ENCODE measurements at regions not wholly inside any gene's neighbourhood (a gene's known extent, or its start where the extent isn't known, plus 50 kb on each side); places are given as distances from the start of the nearest gene placed in this dataset.
"Not testable (repeated sequence)": the region's sequence is repeated elsewhere in the genome, so short reads cannot be mapped to it uniquely, and the experiment has no call there.

DNA sequence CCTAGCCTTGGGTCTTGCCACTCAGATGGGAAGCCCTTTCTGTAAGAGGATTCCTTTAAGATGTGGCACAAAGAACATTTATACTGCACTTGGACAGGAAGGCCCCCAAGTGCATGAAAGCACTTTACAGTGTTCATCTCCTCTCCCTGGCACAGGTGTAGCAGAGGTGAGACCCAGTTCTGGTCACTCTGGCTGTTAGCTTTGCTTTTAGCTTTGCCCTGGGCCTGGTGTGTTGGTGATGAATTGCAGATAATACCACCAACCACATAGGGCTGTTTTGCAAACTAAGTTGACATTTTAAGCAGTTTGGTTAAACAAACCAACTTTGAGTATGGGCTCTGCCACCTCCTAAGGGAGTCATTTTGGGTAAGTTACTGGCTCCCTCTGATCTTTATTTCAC, 296.3 kb downstream of the BCL2L11 start:
- H3K4me3 ChIP-seq (ENCODE audit: low read length); H3K9ac ChIP-seq (ENCODE audit: extremely low read depth, low read length, poor library complexity, severe bottlenecking); H3K27me3 ChIP-seq (ENCODE audit: control insufficient read depth, insufficient read depth, low read length, poor library complexity, severe bottlenecking); H3K9me3 ChIP-seq (ENCODE audit: control insufficient read depth, low read length); H3K4me1 ChIP-seq (ENCODE audit: control insufficient read depth, insufficient read depth, low read length); H3K36me3 Mint-ChIP-seq (ENCODE audit: low read depth); H3K27me3 Mint-ChIP-seq (ENCODE audit: insufficient read depth); H3K27ac ChIP-seq (ENCODE audit: low read depth, low read length); H3K27ac Mint-ChIP-seq; H3K36me3 ChIP-seq (ENCODE audit: control insufficient read depth, insufficient read depth, low read length); H3K9me3 Mint-ChIP-seq; H3K4me3 Mint-ChIP-seq: not testable (repeated sequence)
- H3K4me1 Mint-ChIP-seq: peaks cover 15% of the 10 kb centered on the region
- DNase-seq: peak; percentile 15

- not testable (repeated sequence) for H3K27ac ChIP-seq (ENCODE audit: low read depth, low read length); H3K4me3 ChIP-seq (ENCODE audit: low read length)
Observed at GRCh38 chr2:111418091-111418875, 297.6 kb downstream of the BCL2L11 start.

GRCh38 chr2:111420074-111420473, 299.4 kb downstream of the BCL2L11 start:
- H3K27ac Mint-ChIP-seq: not testable (repeated sequence)

More at GRCh38 chr2:111418091-111418875, 297.6 kb downstream of the BCL2L11 start:
- H3K9ac ChIP-seq (ENCODE audit: extremely low read depth, low read length, poor library complexity, severe bottlenecking); H3K36me3 ChIP-seq (ENCODE audit: control insufficient read depth, insufficient read depth, low read length); H3K9me3 ChIP-seq (ENCODE audit: control insufficient read depth, low read length); H3K9me3 Mint-ChIP-seq; DNase-seq; H3K27me3 Mint-ChIP-seq (ENCODE audit: insufficient read depth); H3K27me3 ChIP-seq (ENCODE audit: control insufficient read depth, insufficient read depth, low read length, poor library complexity, severe bottlenecking); H3K36me3 Mint-ChIP-seq (ENCODE audit: low read depth); H3K4me1 ChIP-seq (ENCODE audit: control insufficient read depth, insufficient read depth, low read length); H3K4me3 Mint-ChIP-seq; H3K27ac Mint-ChIP-seq: not testable (repeated sequence)
- no CpG with 5 or more reads among the region's 6 CpGs for WGBS, 2 experiments (ENCODE audit: insufficient coverage in 1 of 2, insufficient read length in 1 of 2)
- peaks cover 15% of the 10 kb centered on the region for H3K4me1 Mint-ChIP-seq

DNA sequence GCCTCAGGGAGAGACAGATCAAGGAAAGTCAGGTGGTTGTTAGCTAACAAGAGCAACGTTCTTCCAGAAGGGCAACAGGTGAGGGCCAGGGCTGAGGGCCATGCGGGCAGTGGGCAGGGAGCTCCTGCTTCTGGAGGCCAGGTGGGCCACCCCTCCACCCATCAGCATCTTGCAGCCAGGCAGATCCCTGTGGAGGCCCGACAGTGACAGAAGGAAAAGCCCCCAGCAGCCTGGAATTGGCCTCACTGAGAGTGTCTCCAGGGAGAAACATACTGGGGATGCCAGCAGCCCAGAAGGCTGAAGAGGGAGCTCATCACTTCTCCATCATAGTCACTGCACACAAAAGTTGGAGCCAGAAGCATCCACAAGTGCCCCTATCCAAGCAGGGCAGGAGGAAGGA, 300.1 kb downstream of the BCL2L11 start:
- H3K4me1 ChIP-seq (ENCODE audit: control insufficient read depth, insufficient read depth, low read length); DNase-seq; H3K27ac Mint-ChIP-seq; H3K9ac ChIP-seq (ENCODE audit: extremely low read depth, low read length, poor library complexity, severe bottlenecking); H3K4me3 Mint-ChIP-seq; H3K36me3 ChIP-seq (ENCODE audit: control insufficient read depth, insufficient read depth, low read length); H3K36me3 Mint-ChIP-seq (ENCODE audit: low read depth); H3K9me3 Mint-ChIP-seq; H3K4me3 ChIP-seq (ENCODE audit: low read length); H3K9me3 ChIP-seq (ENCODE audit: control insufficient read depth, low read length); H3K27me3 ChIP-seq (ENCODE audit: control insufficient read depth, insufficient read depth, low read length, poor library complexity, severe bottlenecking); H3K27ac ChIP-seq (ENCODE audit: low read depth, low read length); H3K27me3 Mint-ChIP-seq (ENCODE audit: insufficient read depth): not testable (repeated sequence)
- 89% methylated on average over 2 of the region's 3 CpGs; no CpG with 5 or more reads in 1 of the 2 experiments for WGBS, 2 experiments (ENCODE audit: insufficient coverage in 1 of 2, insufficient read length in 1 of 2)
- H3K4me1 Mint-ChIP-seq: peaks cover 14% of the 10 kb centered on the region

More at GRCh38 chr2:111420074-111420473, 299.4 kb downstream of the BCL2L11 start:
- not testable (repeated sequence) for H3K4me1 ChIP-seq (ENCODE audit: control insufficient read depth, insufficient read depth, low read length); H3K9ac ChIP-seq (ENCODE audit: extremely low read depth, low read length, poor library complexity, severe bottlenecking); H3K4me3 Mint-ChIP-seq; DNase-seq; H3K9me3 ChIP-seq (ENCODE audit: control insufficient read depth, low read length); H3K9me3 Mint-ChIP-seq; H3K36me3 Mint-ChIP-seq (ENCODE audit: low read depth); H3K4me3 ChIP-seq (ENCODE audit: low read length); H3K27me3 ChIP-seq (ENCODE audit: control insufficient read depth, insufficient read depth, low read length, poor library complexity, severe bottlenecking); H3K36me3 ChIP-seq (ENCODE audit: control insufficient read depth, insufficient read depth, low read length); H3K27ac ChIP-seq (ENCODE audit: low read depth, low read length); H3K27me3 Mint-ChIP-seq (ENCODE audit: insufficient read depth)
- H3K4me1 Mint-ChIP-seq: peaks cover 14% of the 10 kb centered on the region
- 92% methylated on average over 4 of the region's 6 CpGs; no CpG with 5 or more reads in 1 of the 2 experiments for WGBS, 2 experiments (ENCODE audit: insufficient coverage in 1 of 2, insufficient read length in 1 of 2)

DNA sequence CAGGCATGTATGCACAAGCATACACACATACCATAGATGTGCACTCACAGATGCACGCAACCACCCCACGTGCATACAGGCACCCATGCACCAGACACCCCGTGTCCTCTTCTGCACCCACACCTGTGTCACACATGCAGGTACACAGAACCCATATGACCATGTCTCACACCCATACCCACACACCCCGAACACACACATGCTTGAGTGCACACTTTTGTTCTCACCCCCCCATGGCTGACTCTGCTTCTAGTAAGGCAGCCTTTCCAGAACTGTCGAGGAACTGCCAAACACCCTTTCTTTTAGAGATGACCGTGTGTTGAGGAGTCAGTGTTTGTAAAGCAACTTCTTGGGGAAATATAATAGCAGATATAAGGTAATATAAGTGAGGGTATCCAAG, 301.2 kb downstream of the BCL2L11 start:
- not testable (repeated sequence) for H3K27ac ChIP-seq (ENCODE audit: low read depth, low read length); H3K4me3 ChIP-seq (ENCODE audit: low read length); H3K36me3 Mint-ChIP-seq (ENCODE audit: low read depth); H3K9me3 Mint-ChIP-seq; H3K27ac Mint-ChIP-seq; DNase-seq; H3K27me3 Mint-ChIP-seq (ENCODE audit: insufficient read depth); H3K9ac ChIP-seq (ENCODE audit: extremely low read depth, low read length, poor library complexity, severe bottlenecking); H3K4me3 Mint-ChIP-seq; H3K27me3 ChIP-seq (ENCODE audit: control insufficient read depth, insufficient read depth, low read length, poor library complexity, severe bottlenecking); H3K9me3 ChIP-seq (ENCODE audit: control insufficient read depth, low read length); H3K36me3 ChIP-seq (ENCODE audit: control insufficient read depth, insufficient read depth, low read length); H3K4me1 ChIP-seq (ENCODE audit: control insufficient read depth, insufficient read depth, low read length)
- WGBS, 2 experiments (ENCODE audit: insufficient coverage in 1 of 2, insufficient read length in 1 of 2): 84% methylated on average over 2 of the region's 6 CpGs; no CpG with 5 or more reads in 1 of the 2 experiments
- H3K4me1 Mint-ChIP-seq: peaks cover 12% of the 10 kb centered on the region

- not testable (repeated sequence) for H3K4me3 ChIP-seq (ENCODE audit: low read length); H3K36me3 ChIP-seq (ENCODE audit: control insufficient read depth, insufficient read depth, low read length); H3K36me3 Mint-ChIP-seq (ENCODE audit: low read depth); H3K9ac ChIP-seq (ENCODE audit: extremely low read depth, low read length, poor library complexity, severe bottlenecking); H3K27ac Mint-ChIP-seq; H3K27ac ChIP-seq (ENCODE audit: low read depth, low read length); H3K9me3 Mint-ChIP-seq; H3K9me3 ChIP-seq (ENCODE audit: control insufficient read depth, low read length); H3K27me3 ChIP-seq (ENCODE audit: control insufficient read depth, insufficient read depth, low read length, poor library complexity, severe bottlenecking); H3K4me3 Mint-ChIP-seq; H3K4me1 ChIP-seq (ENCODE audit: control insufficient read depth, insufficient read depth, low read length); H3K27me3 Mint-ChIP-seq (ENCODE audit: insufficient read depth)
- 84 to 86% methylated on average over 5 to 7 of the region's 7 CpGs for WGBS, 2 experiments (ENCODE audit: insufficient coverage in 1 of 2, insufficient read length in 1 of 2)
- DNase-seq: peak; percentile 25
- H3K4me1 Mint-ChIP-seq: peaks cover 12% of the 10 kb centered on the region
Observed at GRCh38 chr2:111422562-111422961, 301.8 kb downstream of the BCL2L11 start.

DNA sequence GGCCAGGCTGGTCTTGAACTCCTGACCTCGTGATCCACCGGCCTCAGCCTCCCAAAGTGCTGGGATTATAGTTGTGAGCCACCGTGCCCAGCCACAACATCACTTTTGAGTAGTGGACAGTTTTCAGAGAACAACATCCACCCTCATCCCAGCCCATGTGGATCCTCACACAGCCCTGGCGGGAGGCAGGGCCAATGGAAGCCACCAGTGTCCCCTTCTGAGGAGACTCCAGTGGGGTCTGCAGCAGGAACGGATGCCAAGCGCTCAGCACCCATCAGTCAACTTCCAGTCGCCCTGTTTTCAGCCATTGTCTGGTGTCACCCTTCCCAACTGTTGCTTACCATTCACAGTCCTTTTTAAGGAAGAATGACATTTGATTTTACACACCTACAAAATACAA, 302.5 kb downstream of the BCL2L11 start:
- H3K36me3 ChIP-seq (ENCODE audit: control insufficient read depth, insufficient read depth, low read length); H3K4me3 ChIP-seq (ENCODE audit: low read length); H3K27me3 Mint-ChIP-seq (ENCODE audit: insufficient read depth); H3K27ac ChIP-seq (ENCODE audit: low read depth, low read length); H3K4me1 Mint-ChIP-seq; H3K9me3 Mint-ChIP-seq; H3K4me1 ChIP-seq (ENCODE audit: control insufficient read depth, insufficient read depth, low read length); H3K36me3 Mint-ChIP-seq (ENCODE audit: low read depth); H3K9ac ChIP-seq (ENCODE audit: extremely low read depth, low read length, poor library complexity, severe bottlenecking); H3K4me3 Mint-ChIP-seq; H3K27me3 ChIP-seq (ENCODE audit: control insufficient read depth, insufficient read depth, low read length, poor library complexity, severe bottlenecking); H3K9me3 ChIP-seq (ENCODE audit: control insufficient read depth, low read length); H3K27ac Mint-ChIP-seq: not testable (repeated sequence)
- DNase-seq: peak; percentile 11
- WGBS, 2 experiments (ENCODE audit: insufficient coverage in 1 of 2, insufficient read length in 1 of 2): 91% methylated on average over 5 of the region's 7 CpGs; no CpG with 5 or more reads in 1 of the 2 experiments
